Karpas-422 (cell line): ENCODE measurements at regions not wholly inside any gene's neighbourhood (a gene's known extent, or its start where the extent isn't known, plus 50 kb on each side); places are given as distances from the start of the nearest gene placed in this dataset.

Source experiments
- DNase-seq: peaks from one replicate; pipeline ENCODE4 v3.0.0-alpha.2; 2015
- H2AFZ ChIP-seq: fragments of 200-600 bp; sonication (generic); 2 replicates; pipeline ENCODE4 v1.6.1; 2014; ENCODE audit warnings: antibody characterized with exemption, low read length, mixed read lengths
- H3K27ac ChIP-seq: fragments of 200-600 bp; sonication (generic); 2 replicates; pipeline ENCODE4 v1.5.1; 2014; ENCODE audit warnings: mild to moderate bottlenecking, low read length, moderate library complexity
- H3K27me3 ChIP-seq: fragments of 200-600 bp; sonication (generic); 2 replicates; pipeline ENCODE4 v1.6.1; 2014; ENCODE audit warnings: low read length, mixed read lengths
- H3K36me3 ChIP-seq: fragments of 200-600 bp; sonication (generic); 2 replicates; pipeline ENCODE4 v1.6.1; 2014; ENCODE audit warnings: low read length, mixed read lengths; ENCODE audit not compliant: insufficient read depth
- H3K4me1 ChIP-seq: fragments of 200-600 bp; sonication (generic); 2 replicates; pipeline ENCODE4 v1.6.1; 2014; ENCODE audit warnings: mild to moderate bottlenecking, low read length, mixed read lengths
- H3K4me2 ChIP-seq: fragments of 200-600 bp; sonication (generic); 2 replicates; pipeline ENCODE4 v1.6.1; 2014; ENCODE audit warnings: low read length, low read depth, mild to moderate bottlenecking; ENCODE audit not compliant: poor library complexity, severe bottlenecking
- H3K4me3 ChIP-seq: fragments of 200-600 bp; sonication (generic); 2 replicates; pipeline ENCODE4 v1.5.1; 2014; ENCODE audit warnings: mild to moderate bottlenecking, antibody characterized with exemption, low read length, mixed read lengths
- H3K79me2 ChIP-seq: fragments of 200-600 bp; sonication (generic); 2 replicates; pipeline ENCODE4 v1.6.1; 2014; ENCODE audit warnings: mild to moderate bottlenecking, low read length, mixed read lengths
- H3K9ac ChIP-seq: fragments of 200-600 bp; sonication (generic); 2 replicates; pipeline ENCODE4 v1.6.0; 2014; ENCODE audit warnings: low read length
- H3K9me2 ChIP-seq: fragments of 200-600 bp; sonication (generic), shearing (Covaris generic); replicated peaks from 2 replicates; pipeline ENCODE4 v1.6.0; 2014; ENCODE audit warnings: mild to moderate bottlenecking, low read length, moderate library complexity; ENCODE audit not compliant: insufficient read depth
- H3K9me3 ChIP-seq: fragments of 300-700, 200-600 bp; sonication (generic); 2 replicates; pipeline ENCODE4 v1.6.1; 2014; ENCODE audit warnings: low read length, mixed read lengths
- H4K20me1 ChIP-seq: fragments of 200-600 bp; sonication (generic); 2 replicates; pipeline ENCODE4 v1.6.1; 2014; ENCODE audit warnings: mild to moderate bottlenecking, antibody characterized with exemption, low read length, low read depth; ENCODE audit not compliant: insufficient read depth

GRCh38 chr9:99677281-99677680 lies 144.4 kb upstream of the NR4A3 start:
- Histone ChIP-seq H3K79me2 (no peaks in the 10 kb centered on the region), H3K4me3 (no peak overlapping the region), H4K20me1 (no peaks in the 10 kb centered on the region), H3K9ac (no peak overlapping the region), H2AFZ (no peak overlapping the region), H3K4me1 (peaks cover 7% of the 10 kb centered on the region), H3K9me3 (no peaks in the 10 kb centered on the region), H3K9me2 (no peaks in the 10 kb centered on the region), H3K4me2 (no peak overlapping the region), H3K36me3 (no peaks in the 10 kb centered on the region), H3K27ac (no peak overlapping the region), H3K27me3 (0 out of 2 replicates have a peak, but pooled peaks cover 4% of the 10 kb centered on the region)
- no peak for DNase-seq

- Histone ChIP-seq H4K20me1 (no peaks in the 10 kb centered on the region), H3K9me2 (no peaks in the 10 kb centered on the region), H3K27me3 (0 out of 2 replicates have a peak, but pooled peaks cover 4% of the 10 kb centered on the region), H3K4me1 (peaks cover 7% of the 10 kb centered on the region), H3K4me2 (no peak overlapping the region), H2AFZ (no peak overlapping the region), H3K9ac (no peak overlapping the region), H3K36me3 (no peaks in the 10 kb centered on the region), H3K4me3 (no peak overlapping the region), H3K79me2 (no peaks in the 10 kb centered on the region), H3K9me3 (no peaks in the 10 kb centered on the region), H3K27ac (no peak overlapping the region)
- no peak for DNase-seq
Measured at GRCh38 chr9:99678566-99678965, 143.1 kb upstream of the NR4A3 start.

- H3K4me2 ChIP-seq, result no peak overlapping the region
- H3K9ac ChIP-seq, result no peak overlapping the region
- H4K20me1 ChIP-seq, result no peaks in the 10 kb centered on the region
- H3K9me2 ChIP-seq, result no peaks in the 10 kb centered on the region
- no peak overlapping the region for H3K4me3 ChIP-seq
- peaks cover 7% of the 10 kb centered on the region for H3K4me1 ChIP-seq
- no peaks in the 10 kb centered on the region for H3K9me3 ChIP-seq
- DNase-seq, result peak; percentile 46
- H3K27me3 ChIP-seq, result 0 out of 2 replicates have a peak, but pooled peaks cover 4% of the 10 kb centered on the region
- H3K27ac ChIP-seq, result no peak overlapping the region
- no peaks in the 10 kb centered on the region for H3K79me2 ChIP-seq
- H3K36me3 ChIP-seq, result no peaks in the 10 kb centered on the region
- no peak overlapping the region for H2AFZ ChIP-seq
Measured at GRCh38 chr9:99680191-99680590, 141.5 kb upstream of the NR4A3 start.

- H3K79me2 ChIP-seq, result no peaks in the 10 kb centered on the region
- no peak overlapping the region for H2AFZ ChIP-seq
- H3K9me2 ChIP-seq, result no peaks in the 10 kb centered on the region
- H3K4me1 ChIP-seq, result peaks cover 7% of the 10 kb centered on the region
- no peak for DNase-seq
- no peaks in the 10 kb centered on the region for H4K20me1 ChIP-seq
- no peak overlapping the region for H3K9ac ChIP-seq
- H3K36me3 ChIP-seq, result no peaks in the 10 kb centered on the region
- H3K4me3 ChIP-seq, result no peak overlapping the region
- H3K4me2 ChIP-seq, result no peak overlapping the region
- no peak overlapping the region for H3K27ac ChIP-seq
- 0 out of 2 replicates have a peak, but pooled peaks cover 4% of the 10 kb centered on the region for H3K27me3 ChIP-seq
- no peaks in the 10 kb centered on the region for H3K9me3 ChIP-seq
Measured at GRCh38 chr9:99681113-99681512, 140.6 kb upstream of the NR4A3 start.

GRCh38 chr9:99682378-99682777 lies 139.3 kb upstream of the NR4A3 start:
- no peaks in the 10 kb centered on the region for H3K9me2 ChIP-seq
- 0 out of 2 replicates have a peak, but pooled peaks cover 3% of the 10 kb centered on the region for H3K27me3 ChIP-seq
- no peak overlapping the region for H3K4me2 ChIP-seq
- H2AFZ ChIP-seq, result no peak overlapping the region
- H3K9me3 ChIP-seq, result no peaks in the 10 kb centered on the region
- no peaks in the 10 kb centered on the region for H3K36me3 ChIP-seq
- no peak overlapping the region for H3K27ac ChIP-seq
- H3K4me3 ChIP-seq, result no peak overlapping the region
- DNase-seq, result no peak
- H3K79me2 ChIP-seq, result no peaks in the 10 kb centered on the region
- no peak overlapping the region for H3K9ac ChIP-seq
- H4K20me1 ChIP-seq, result no peaks in the 10 kb centered on the region
- H3K4me1 ChIP-seq, result peaks cover 7% of the 10 kb centered on the region

GRCh38 chr9:99682870-99683269 lies 138.8 kb upstream of the NR4A3 start:
- Histone ChIP-seq H3K4me1 (peaks cover 7% of the 10 kb centered on the region), H3K4me2 (no peak overlapping the region), H4K20me1 (no peaks in the 10 kb centered on the region), H3K9me2 (no peaks in the 10 kb centered on the region), H3K79me2 (no peaks in the 10 kb centered on the region), H3K27ac (no peak overlapping the region), H3K9ac (no peak overlapping the region), H2AFZ (no peak overlapping the region), H3K36me3 (no peaks in the 10 kb centered on the region), H3K9me3 (no peaks in the 10 kb centered on the region), H3K27me3 (no peaks in the 10 kb centered on the region), H3K4me3 (no peak overlapping the region)
- DNase-seq, result no peak

GRCh38 chr9:99690573-99690972 lies 131.1 kb upstream of the NR4A3 start:
- H3K27me3 ChIP-seq, result no peaks in the 10 kb centered on the region
- H4K20me1 ChIP-seq, result no peaks in the 10 kb centered on the region
- no peak overlapping the region for H3K4me3 ChIP-seq
- H3K4me2 ChIP-seq, result no peak overlapping the region
- no peak overlapping the region for H3K9ac ChIP-seq
- no peaks in the 10 kb centered on the region for H3K4me1 ChIP-seq
- no peaks in the 10 kb centered on the region for H3K36me3 ChIP-seq
- H3K9me2 ChIP-seq, result no peaks in the 10 kb centered on the region
- no peaks in the 10 kb centered on the region for H3K79me2 ChIP-seq
- H3K9me3 ChIP-seq, result no peaks in the 10 kb centered on the region
- no peak for DNase-seq
- H3K27ac ChIP-seq, result no peak overlapping the region
- no peak overlapping the region for H2AFZ ChIP-seq

GRCh38 chr9:99693888-99694287 lies 127.8 kb upstream of the NR4A3 start:
- Histone ChIP-seq H3K27ac (no peak overlapping the region), H3K9ac (no peak overlapping the region), H3K9me2 (no peaks in the 10 kb centered on the region), H3K27me3 (no peaks in the 10 kb centered on the region), H4K20me1 (no peaks in the 10 kb centered on the region), H3K79me2 (no peaks in the 10 kb centered on the region), H3K4me2 (no peak overlapping the region), H3K4me1 (no peaks in the 10 kb centered on the region), H3K4me3 (no peak overlapping the region), H3K9me3 (no peaks in the 10 kb centered on the region), H2AFZ (no peak overlapping the region), H3K36me3 (no peaks in the 10 kb centered on the region)
- DNase-seq, result no peak

GRCh38 chr9:99694393-99694792 lies 127.3 kb upstream of the NR4A3 start:
- Histone ChIP-seq H3K4me2 (no peak overlapping the region), H3K4me3 (no peak overlapping the region), H3K4me1 (no peaks in the 10 kb centered on the region), H3K27me3 (no peaks in the 10 kb centered on the region), H3K27ac (no peak overlapping the region), H3K9me3 (no peaks in the 10 kb centered on the region), H3K79me2 (no peaks in the 10 kb centered on the region), H4K20me1 (no peaks in the 10 kb centered on the region), H3K9ac (no peak overlapping the region), H3K9me2 (no peaks in the 10 kb centered on the region), H2AFZ (no peak overlapping the region), H3K36me3 (no peaks in the 10 kb centered on the region)
- DNase-seq, result no peak
